GM12875 (cell line): ENCODE measurements at regions not wholly inside any gene's neighbourhood (a gene's known extent, or its start where the extent isn't known, plus 50 kb on each side); places are given as distances from the start of the nearest gene placed in this dataset.
"Not testable (repeated sequence)": the region's sequence is repeated elsewhere in the genome, so short reads cannot be mapped to it uniquely, and the experiment has no call there.

Experiments used
- H3K4me3 ChIP-seq: one replicate; pipeline ENCODE4 v1.5.1; 2011; ENCODE audit warnings: low read depth, low read length, control low read depth
- CTCF ChIP-seq: IDR thresholded peaks from 2 replicates; pipeline ENCODE4 v1.5.1; 2011; ENCODE audit warnings: low read depth, mild to moderate bottlenecking, control low read depth, inconsistent platforms, low read length, moderate library complexity, borderline replicate concordance; ENCODE audit not compliant: insufficient read depth

GRCh38 chr12:29004066-29004935 lies 144.8 kb upstream of the FAR2 start:
- no peak for TF ChIP-seq CTCF

GRCh38 chr12:29004936-29005304 lies 144.2 kb upstream of the FAR2 start:
- no peak overlapping the region for H3K4me3 ChIP-seq
- TF ChIP-seq CTCF: no peak

More at GRCh38 chr12:29004066-29004935, 144.8 kb upstream of the FAR2 start:
- no peak overlapping the region for H3K4me3 ChIP-seq

GRCh38 chr12:29008786-29009185 lies 140.3 kb upstream of the FAR2 start:
- H3K4me3 ChIP-seq: no peak overlapping the region
- TF ChIP-seq CTCF: no peak

- TF ChIP-seq CTCF: no peak
- H3K4me3 ChIP-seq: no peak overlapping the region
Measured at GRCh38 chr12:29012673-29013072, 136.4 kb upstream of the FAR2 start.

GRCh38 chr12:29017532-29017931 lies 131.5 kb upstream of the FAR2 start:
- H3K4me3 ChIP-seq: not testable (repeated sequence)

- TF ChIP-seq CTCF: no peak
- no peak overlapping the region for H3K4me3 ChIP-seq
Measured at GRCh38 chr12:29023436-29024076, 125.5 kb upstream of the FAR2 start.

GRCh38 chr12:29024117-29024516 lies 125.0 kb upstream of the FAR2 start:
- TF ChIP-seq CTCF: no peak
- no peak overlapping the region for H3K4me3 ChIP-seq
